ENCODE measurements at regions not wholly inside any gene's neighbourhood (a gene's known extent, or its start where the extent isn't known, plus 50 kb on each side); places are given as distances from the start of the nearest gene placed in this dataset.

- Histone ChIP-seq H3K36me3 (replicated peaks) (no peaks in the 10 kb centered on the region), H3K27me3 (replicated peaks) (no peaks in the 10 kb centered on the region), H3K4me3 (ENCODE audit: low read depth, low read length) (no peak overlapping the region), H3K27ac (no peak overlapping the region)
- DNase-seq = no peak
- in situ Hi-C loops (cut with HindIII; ENCODE audit: low pct_ligation_motif_present, low sequenced_read_pairs) = no loop called here
- TF ChIP-seq CTCF (IDR thresholded peaks at IDR 0.05; ENCODE audit: low read depth, low read length, missing control alignments) = no peak
These were observed 77.5 kb downstream of the CYTL1 start for GRCh38 chr4:4941751-4942150.

- no peaks in the 10 kb centered on the region for H3K36me3 ChIP-seq (replicated peaks)
- DNase-seq = no peak
- no peak for TF ChIP-seq CTCF (IDR thresholded peaks at IDR 0.05; ENCODE audit: low read depth, low read length, missing control alignments)
- H3K27me3 ChIP-seq (replicated peaks) = no peaks in the 10 kb centered on the region
- no peak overlapping the region for H3K27ac ChIP-seq
- in situ Hi-C loops (cut with HindIII; ENCODE audit: low pct_ligation_motif_present, low sequenced_read_pairs) = no loop called here
- H3K4me3 ChIP-seq (ENCODE audit: low read depth, low read length) = no peak overlapping the region
These were observed 76.6 kb downstream of the CYTL1 start for GRCh38 chr4:4942658-4943057.

- in situ Hi-C loops (cut with HindIII; ENCODE audit: low pct_ligation_motif_present, low sequenced_read_pairs) = no loop called here
- no peak overlapping the region for H3K4me3 ChIP-seq (ENCODE audit: low read depth, low read length)
- no peak for DNase-seq
- no peaks in the 10 kb centered on the region for H3K36me3 ChIP-seq (replicated peaks)
- H3K27me3 ChIP-seq (replicated peaks) = no peaks in the 10 kb centered on the region
- H3K27ac ChIP-seq = no peak overlapping the region
- no peak for TF ChIP-seq CTCF (IDR thresholded peaks at IDR 0.05; ENCODE audit: low read depth, low read length, missing control alignments)
These were observed 74.2 kb downstream of the CYTL1 start for GRCh38 chr4:4945021-4945420.

GRCh38 chr4:4945829-4946228, 73.4 kb downstream of the CYTL1 start:
- H3K4me3 ChIP-seq (ENCODE audit: low read depth, low read length) = no peak overlapping the region
- no peak overlapping the region for H3K27ac ChIP-seq
- no peaks in the 10 kb centered on the region for H3K27me3 ChIP-seq (replicated peaks)
- no peak for DNase-seq
- in situ Hi-C loops (cut with HindIII; ENCODE audit: low pct_ligation_motif_present, low sequenced_read_pairs) = no loop called here
- no peak for TF ChIP-seq CTCF (IDR thresholded peaks at IDR 0.05; ENCODE audit: low read depth, low read length, missing control alignments)
- no peaks in the 10 kb centered on the region for H3K36me3 ChIP-seq (replicated peaks)

GRCh38 chr4:4946416-4946815, 72.8 kb downstream of the CYTL1 start:
- Histone ChIP-seq H3K27ac (no peak overlapping the region), H3K27me3 (replicated peaks) (no peaks in the 10 kb centered on the region), H3K36me3 (replicated peaks) (no peaks in the 10 kb centered on the region), H3K4me3 (ENCODE audit: low read depth, low read length) (no peak overlapping the region)
- no peak for DNase-seq
- in situ Hi-C loops (cut with HindIII; ENCODE audit: low pct_ligation_motif_present, low sequenced_read_pairs) = no loop called here
- no peak for TF ChIP-seq CTCF (IDR thresholded peaks at IDR 0.05; ENCODE audit: low read depth, low read length, missing control alignments)

GRCh38 chr4:4947721-4948120, 71.5 kb downstream of the CYTL1 start:
- Histone ChIP-seq H3K27me3 (replicated peaks) (no peaks in the 10 kb centered on the region), H3K27ac (no peak overlapping the region), H3K36me3 (replicated peaks) (no peaks in the 10 kb centered on the region), H3K4me3 (ENCODE audit: low read depth, low read length) (no peak overlapping the region)
- TF ChIP-seq CTCF (IDR thresholded peaks at IDR 0.05; ENCODE audit: low read depth, low read length, missing control alignments) = no peak
- in situ Hi-C loops (cut with HindIII; ENCODE audit: low pct_ligation_motif_present, low sequenced_read_pairs) = no loop called here
- DNase-seq = no peak
